Thymus (tissue), 11 donors: ENCODE measurements at regions not wholly inside any gene's neighbourhood (a gene's known extent, or its start where the extent isn't known, plus 50 kb on each side); places are given as distances from the start of the nearest gene placed in this dataset.

Experiments used
- DNase-seq, 9 donors: peaks; one replicate each; pipeline ENCODE4 v3.0.0-alpha.2; 2013; ENCODE audit warnings: low spot score in 9 of 9, low read depth in 6 of 9, missing footprints in 1 of 9
- H3K27ac ChIP-seq, 2 donors: one replicate each; pipeline ENCODE4 v1.5.1; 2013; ENCODE audit warnings: control low read depth in 1 of 2, low read depth in 1 of 2, low read length in 1 of 2, mild to moderate bottlenecking in 1 of 2, moderate library complexity in 1 of 2
- H3K27me3 ChIP-seq, 2 donors: one replicate each; pipeline ENCODE4 v1.5.1; 2013; ENCODE audit warnings: low read length in 1 of 2; ENCODE audit not compliant: control insufficient read depth in 2 of 2, insufficient read depth in 1 of 2
- H3K36me3 ChIP-seq, 2 donors: one replicate each; pipeline ENCODE4 v1.5.1; 2013; ENCODE audit warnings: low read length in 1 of 2, mild to moderate bottlenecking in 1 of 2, moderate library complexity in 1 of 2; ENCODE audit not compliant: control insufficient read depth in 2 of 2, insufficient read depth in 2 of 2
- H3K4me1 ChIP-seq, 2 donors: one replicate each; pipeline ENCODE4 v1.5.1; 2013; ENCODE audit warnings: low read length in 2 of 2; ENCODE audit not compliant: control insufficient read depth in 2 of 2, insufficient read depth in 2 of 2
- H3K4me3 ChIP-seq, 2 donors: one replicate each; pipeline ENCODE4 v1.5.1; 2013; ENCODE audit warnings: low read length in 2 of 2, control low read depth in 1 of 2, mild to moderate bottlenecking in 1 of 2
- H3K9me3 ChIP-seq, 2 donors: one replicate each; pipeline ENCODE4 v1.5.1; 2013; ENCODE audit warnings: low read length in 1 of 2, mild to moderate bottlenecking in 1 of 2; ENCODE audit not compliant: control insufficient read depth in 2 of 2, insufficient read depth in 1 of 2
- WGBS: extraction: QIAGEN DNeasy Blood & Tissue Kit; methylation state at CpG from one replicate; pipeline ENCODE4 v1.1.7; 2013; 5-methylcytosine and 5-hydroxymethylcytosine counted together
- donor health status: healthy.

GRCh38 chr10:4677296-4678021, 148.5 kb upstream of the AKR1E2 start:
- Histone ChIP-seq H3K4me3 (no peak overlapping the region), H3K27me3 (no peaks in the 10 kb centered on the region), H3K9me3 (no peaks in the 10 kb centered on the region), H3K27ac (no peak overlapping the region), H3K4me1 (no peaks in the 10 kb centered on the region), H3K36me3 (no peaks in the 10 kb centered on the region)
- DNase-seq = no peak
- WGBS = 90% methylated on average over 5 of the region's 5 CpGs

GRCh38 chr10:4676566-4676965, 149.4 kb upstream of the AKR1E2 start:
- Histone ChIP-seq H3K4me3 (no peak overlapping the region), H3K27me3 (no peaks in the 10 kb centered on the region), H3K27ac (no peak overlapping the region), H3K9me3 (no peaks in the 10 kb centered on the region), H3K4me1 (no peaks in the 10 kb centered on the region), H3K36me3 (no peaks in the 10 kb centered on the region)
- over 99% methylated on average over 3 of the region's 3 CpGs for WGBS
- DNase-seq = no peak

- H3K9me3 ChIP-seq = no peaks in the 10 kb centered on the region
- no peak for DNase-seq
- no peaks in the 10 kb centered on the region for H3K4me1 ChIP-seq
- no peaks in the 10 kb centered on the region for H3K36me3 ChIP-seq
- H3K27me3 ChIP-seq = no peaks in the 10 kb centered on the region
- no peak overlapping the region for H3K27ac ChIP-seq
- no peak overlapping the region for H3K4me3 ChIP-seq
Measured at GRCh38 chr10:4675808-4676207, 150.2 kb upstream of the AKR1E2 start.

GRCh38 chr10:4673279-4674040, 152.5 kb upstream of the AKR1E2 start:
- Histone ChIP-seq H3K36me3 (no peaks in the 10 kb centered on the region), H3K9me3 (no peaks in the 10 kb centered on the region), H3K4me1 (no peaks in the 10 kb centered on the region), H3K27ac (no peak overlapping the region), H3K27me3 (no peaks in the 10 kb centered on the region), H3K4me3 (no peak overlapping the region)
- 96% methylated on average over 7 of the region's 7 CpGs for WGBS
- no peak for DNase-seq

GRCh38 chr10:4672201-4672600, 153.8 kb upstream of the AKR1E2 start:
- H3K27ac ChIP-seq = no peak overlapping the region
- no peaks in the 10 kb centered on the region for H3K36me3 ChIP-seq
- H3K27me3 ChIP-seq = no peaks in the 10 kb centered on the region
- DNase-seq = no peak
- WGBS = 96% methylated on average over 1 of the region's 1 CpG
- H3K9me3 ChIP-seq = no peaks in the 10 kb centered on the region
- H3K4me1 ChIP-seq = no peaks in the 10 kb centered on the region
- H3K4me3 ChIP-seq = no peak overlapping the region

- no peaks in the 10 kb centered on the region for H3K9me3 ChIP-seq
- 97% methylated on average over 9 of the region's 9 CpGs for WGBS
- no peak overlapping the region for H3K27ac ChIP-seq
- H3K4me3 ChIP-seq = no peak overlapping the region
- no peaks in the 10 kb centered on the region for H3K36me3 ChIP-seq
- H3K27me3 ChIP-seq = no peaks in the 10 kb centered on the region
- no peaks in the 10 kb centered on the region for H3K4me1 ChIP-seq
- no peak for DNase-seq
Measured at GRCh38 chr10:4671451-4672145, 154.4 kb upstream of the AKR1E2 start.

- Histone ChIP-seq H3K9me3 (no peaks in the 10 kb centered on the region), H3K4me1 (no peaks in the 10 kb centered on the region), H3K4me3 (no peak overlapping the region), H3K27ac (no peak overlapping the region), H3K36me3 (no peaks in the 10 kb centered on the region), H3K27me3 (no peaks in the 10 kb centered on the region)
- no peak for DNase-seq
Measured at GRCh38 chr10:4670737-4671136, 155.3 kb upstream of the AKR1E2 start.

GRCh38 chr10:4669585-4669984, 156.4 kb upstream of the AKR1E2 start:
- Histone ChIP-seq H3K27ac (no peak overlapping the region), H3K4me3 (no peak overlapping the region), H3K4me1 (no peaks in the 10 kb centered on the region), H3K9me3 (no peaks in the 10 kb centered on the region), H3K36me3 (no peaks in the 10 kb centered on the region), H3K27me3 (no peaks in the 10 kb centered on the region)
- DNase-seq = no peak
- 92% methylated on average over 2 of the region's 2 CpGs for WGBS
